Stimulated activated CD4-positive, alpha-beta T cell treated with anti-CD3 and anti-CD28 coated beads, Interleukin-15, amount 100 ng/mL, for 24 hours (primary cell): ENCODE measurements at regions not wholly inside any gene's neighbourhood (a gene's known extent, or its start where the extent isn't known, plus 50 kb on each side); places are given as distances from the start of the nearest gene placed in this dataset.
"Not testable (repeated sequence)": the region's sequence is repeated elsewhere in the genome, so short reads cannot be mapped to it uniquely, and the experiment has no call there.

ENCODE experiments used
- DNase-seq: peaks from one replicate; pipeline ENCODE4 v3.0.0-alpha.2; 2020

DNA sequence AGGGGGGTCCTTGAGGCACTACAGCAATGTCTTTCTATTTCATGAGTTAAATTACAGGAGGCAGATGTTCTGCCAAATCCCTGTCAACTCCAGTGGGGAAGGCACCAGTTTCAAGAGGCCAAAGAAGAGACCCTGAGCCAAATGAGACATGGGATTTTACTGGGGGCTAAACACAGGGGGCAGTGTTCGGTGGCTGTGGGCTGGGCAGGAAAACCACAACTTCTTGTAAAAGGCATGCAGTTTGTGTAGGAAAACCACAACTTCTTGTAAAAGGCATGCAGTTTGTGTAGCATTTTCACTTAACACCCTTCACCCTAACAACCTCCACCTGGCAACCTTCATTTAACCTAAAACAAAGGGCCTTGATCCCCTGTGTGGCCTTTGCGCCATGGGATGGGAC, 61.0 kb downstream of the POLR2M start:
- DNase-seq, result no peak

DNA sequence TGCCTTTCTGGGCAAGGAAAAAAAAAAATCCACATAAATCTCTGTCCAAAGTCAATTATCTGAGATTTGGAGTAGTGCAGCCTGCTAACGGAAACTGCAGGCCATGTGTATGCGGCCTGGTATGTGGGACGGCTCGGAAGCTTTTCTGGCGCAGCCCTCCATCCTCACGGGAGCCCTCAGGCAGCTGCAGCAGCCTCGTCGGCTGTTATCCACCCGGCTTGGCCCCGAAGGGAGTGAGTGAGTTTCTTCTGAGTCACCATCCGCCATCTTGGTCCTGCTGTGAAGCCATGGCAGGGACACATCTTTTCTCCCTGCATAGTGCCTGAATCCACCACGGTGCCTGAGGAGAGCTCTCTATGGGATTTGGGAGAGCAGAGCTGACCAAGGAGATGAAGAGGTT, 62.8 kb downstream of the POLR2M start:
- no peak for DNase-seq

DNA sequence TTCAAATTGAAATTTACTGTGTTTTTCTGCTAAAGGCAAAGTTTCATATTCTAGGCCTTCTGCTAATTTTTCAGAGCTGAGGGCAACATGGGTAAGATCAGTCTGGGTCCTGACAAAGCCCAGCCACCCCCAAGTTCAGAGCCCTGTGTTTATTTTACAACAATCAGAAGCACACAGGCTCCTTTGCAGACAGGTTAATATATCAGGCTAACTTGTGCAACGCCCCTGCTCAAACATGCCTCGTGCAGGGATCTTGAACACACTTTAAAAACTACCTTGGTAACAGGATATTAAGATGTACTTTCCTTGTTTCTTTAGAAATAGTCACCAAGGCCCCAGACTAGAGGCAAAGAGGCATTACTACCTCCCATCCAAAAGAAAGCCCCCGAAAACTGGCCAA, 64.0 kb downstream of the POLR2M start:
- no peak for DNase-seq

DNA sequence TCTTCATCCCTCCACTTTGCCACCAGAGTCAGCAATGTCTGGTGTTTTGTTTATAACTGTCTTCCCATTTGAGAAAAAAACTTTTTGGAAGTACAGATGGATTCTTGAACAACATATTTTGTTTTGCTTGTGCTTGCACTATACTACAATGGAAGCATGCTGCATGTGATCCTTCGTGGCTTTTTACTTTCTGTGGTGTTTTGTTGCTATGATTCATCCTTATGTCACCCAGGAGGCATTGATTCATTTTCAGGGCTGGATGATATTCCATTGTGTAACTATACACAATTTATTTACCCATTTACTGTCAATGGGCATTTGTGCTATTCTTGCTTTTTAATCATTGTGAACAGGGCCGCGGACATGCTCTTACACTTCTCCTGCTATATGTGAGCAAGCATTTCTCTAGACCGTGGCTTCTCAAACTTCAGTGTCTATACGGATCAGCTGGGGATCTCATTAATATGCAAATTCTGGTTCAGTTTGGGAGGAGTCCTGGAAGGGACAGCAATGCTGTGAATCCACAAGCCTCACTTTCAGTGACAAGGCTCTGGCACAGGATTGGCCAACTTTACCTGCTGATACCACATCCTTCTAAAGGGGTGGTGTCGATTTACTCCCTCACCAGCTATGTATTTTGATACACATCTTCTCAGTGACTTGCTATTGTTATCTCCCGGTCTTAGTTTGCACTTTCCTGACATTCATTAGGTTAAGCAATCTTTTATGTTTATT, 65.9 kb downstream of the POLR2M start:
- no peak for DNase-seq

DNA sequence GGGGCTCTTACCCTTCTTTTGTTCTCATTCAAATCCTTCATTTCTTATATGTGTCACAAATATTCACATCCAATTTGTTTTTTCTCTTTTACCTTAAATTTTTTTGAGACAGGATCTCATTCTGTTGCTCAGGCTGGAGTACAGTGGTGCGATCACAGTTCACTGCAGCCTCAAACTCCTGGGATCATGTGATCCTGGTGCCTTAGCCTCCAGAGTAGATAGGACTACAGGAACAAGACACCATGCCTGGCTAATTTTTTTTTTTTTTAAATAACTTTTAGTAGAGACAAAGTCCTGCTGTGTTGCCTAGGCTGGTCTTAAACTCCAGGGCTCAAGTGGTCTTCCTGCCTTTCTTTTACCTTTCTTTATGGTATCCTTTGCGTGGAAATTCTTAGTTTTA, 66.5 kb downstream of the POLR2M start:
- DNase-seq, result no peak

DNA sequence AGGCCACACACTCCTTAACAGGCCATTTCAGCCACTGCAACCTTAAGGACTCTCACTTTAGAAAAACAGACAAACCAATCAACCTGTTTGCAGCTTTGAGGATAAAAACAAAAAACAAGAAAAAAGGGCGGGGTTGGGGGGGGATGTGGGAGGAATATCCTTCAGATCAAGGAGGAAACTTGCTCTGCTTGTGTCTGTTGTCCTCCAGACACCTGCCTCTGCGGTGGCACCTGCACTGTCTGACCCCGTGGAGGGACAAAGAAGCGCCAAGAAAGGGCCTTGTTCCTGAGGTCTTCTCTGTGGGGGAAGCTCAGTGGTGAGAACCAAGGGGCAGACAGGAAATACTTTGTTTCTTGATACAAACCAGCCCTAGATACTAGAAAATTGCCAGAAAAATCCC, 70.5 kb downstream of the POLR2M start:
- DNase-seq, result no peak

DNA sequence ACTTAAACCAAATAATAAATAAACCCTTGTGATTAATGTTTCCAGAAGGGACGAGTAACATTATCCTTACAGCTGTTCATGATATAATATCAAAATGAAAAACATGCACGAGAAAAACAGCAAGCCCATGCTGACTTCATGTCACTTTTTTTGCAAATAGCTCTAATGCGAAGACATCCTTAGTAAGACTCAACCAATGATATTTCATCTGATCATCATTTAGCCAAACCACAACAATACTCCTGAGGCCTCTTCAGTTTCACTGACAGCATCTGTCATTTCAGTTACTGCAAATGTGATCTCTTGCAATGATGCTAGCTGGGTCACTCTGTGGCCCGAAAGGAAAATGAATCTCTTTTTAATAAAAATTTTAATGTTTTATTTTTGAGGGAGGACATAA, 74.0 kb downstream of the POLR2M start:
- DNase-seq, result no peak

DNA sequence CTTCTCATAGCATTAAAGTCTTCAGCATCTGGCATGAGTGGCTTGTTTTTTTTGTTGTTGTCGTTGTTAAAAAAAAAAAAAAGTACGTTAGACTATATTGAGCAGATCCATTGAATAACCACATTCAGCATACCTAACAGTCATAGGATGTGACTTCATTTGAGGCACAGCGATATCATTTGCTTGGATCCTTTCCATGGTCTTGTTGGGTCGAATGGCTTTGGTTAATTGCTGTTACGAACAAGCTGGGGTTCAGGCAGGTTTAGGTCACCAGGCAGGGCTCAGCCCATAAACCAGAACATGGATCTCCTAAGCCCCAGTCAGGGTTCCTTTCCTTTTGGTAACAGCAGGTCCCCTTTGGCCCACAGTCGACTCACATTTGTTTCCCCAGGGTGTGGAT, 76.2 kb downstream of the POLR2M start:
- no peak for DNase-seq

DNA sequence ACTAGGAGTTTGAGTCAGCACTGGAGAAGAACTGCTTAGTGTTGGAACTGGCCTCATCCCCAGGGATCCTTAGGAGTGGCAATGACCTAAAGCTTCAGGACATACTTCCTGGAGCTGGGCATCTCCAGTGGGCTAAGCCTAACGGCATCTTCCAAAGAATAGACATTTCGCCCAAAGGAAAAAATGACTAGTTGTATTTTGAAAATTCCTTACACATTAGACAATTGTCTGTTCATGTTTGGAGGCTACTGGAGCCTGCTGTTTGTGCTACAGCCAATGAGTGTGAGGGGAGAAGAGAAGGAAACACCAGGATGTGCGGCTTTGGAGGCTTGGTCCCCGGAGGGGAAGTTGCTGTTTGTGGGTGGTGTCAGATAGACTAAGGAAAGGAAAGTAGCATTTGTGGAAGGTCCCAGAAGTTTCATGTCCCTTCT, 77.6 kb downstream of the POLR2M start:
- DNase-seq, result no peak

DNA sequence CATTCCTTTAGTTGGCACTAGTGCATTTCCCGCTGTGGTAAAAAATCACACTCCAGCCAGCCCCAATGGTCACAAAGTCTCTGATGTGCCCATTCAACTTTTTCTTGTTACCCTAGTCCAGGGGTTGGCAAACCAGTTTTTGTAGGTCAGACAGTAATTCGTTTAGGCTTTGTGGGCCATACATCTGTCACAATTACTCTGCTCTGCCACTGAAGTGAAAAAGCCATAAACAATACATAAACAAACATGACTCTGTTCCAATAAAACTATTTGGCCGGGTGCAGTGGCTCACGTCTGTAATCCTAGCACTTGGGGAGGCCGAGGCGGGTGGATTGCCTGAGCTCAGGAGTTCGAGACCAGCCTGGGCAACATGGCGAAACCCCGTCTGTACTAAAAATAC, 78.5 kb downstream of the POLR2M start:
- DNase-seq, result no peak

DNA sequence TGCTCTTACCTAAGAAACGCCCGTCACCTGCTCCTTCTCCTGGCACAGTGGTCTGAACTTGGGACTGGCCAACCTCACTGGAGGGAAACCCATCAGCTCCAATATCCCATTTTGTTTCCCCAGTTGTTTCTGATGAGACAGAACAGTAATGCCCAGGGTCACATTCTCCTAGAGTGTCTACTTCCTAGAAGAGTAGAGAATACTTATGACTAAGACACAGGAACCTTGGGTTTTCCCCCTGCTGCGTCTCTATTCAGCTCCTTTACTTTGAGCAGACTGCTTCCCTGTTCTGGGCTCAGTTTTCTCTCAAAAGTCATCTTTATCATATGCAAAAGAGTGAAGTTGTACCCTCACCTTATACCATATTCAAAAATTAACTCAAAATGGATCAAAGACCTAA, 79.4 kb downstream of the POLR2M start:
- DNase-seq, result no peak

DNA sequence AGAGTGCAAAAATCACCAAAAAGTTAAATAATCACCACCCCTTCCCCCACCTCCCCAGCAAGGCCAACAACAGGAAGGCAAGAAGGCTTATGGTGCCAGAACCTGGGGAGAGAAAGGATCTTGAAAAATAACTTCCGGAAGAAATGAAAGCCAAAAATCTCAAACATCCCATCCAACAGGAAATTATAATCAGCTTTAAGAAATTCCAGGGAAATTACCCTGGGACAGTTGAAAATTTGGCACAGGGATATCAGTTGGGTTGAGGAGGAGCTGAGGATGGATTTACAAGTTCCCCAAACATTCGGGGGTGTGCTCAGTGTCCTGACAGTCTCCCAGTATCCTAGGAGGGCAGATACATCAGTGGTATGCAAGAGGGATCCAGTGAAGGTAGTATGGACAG, 82.7 kb downstream of the POLR2M start:
- DNase-seq, result no peak

DNA sequence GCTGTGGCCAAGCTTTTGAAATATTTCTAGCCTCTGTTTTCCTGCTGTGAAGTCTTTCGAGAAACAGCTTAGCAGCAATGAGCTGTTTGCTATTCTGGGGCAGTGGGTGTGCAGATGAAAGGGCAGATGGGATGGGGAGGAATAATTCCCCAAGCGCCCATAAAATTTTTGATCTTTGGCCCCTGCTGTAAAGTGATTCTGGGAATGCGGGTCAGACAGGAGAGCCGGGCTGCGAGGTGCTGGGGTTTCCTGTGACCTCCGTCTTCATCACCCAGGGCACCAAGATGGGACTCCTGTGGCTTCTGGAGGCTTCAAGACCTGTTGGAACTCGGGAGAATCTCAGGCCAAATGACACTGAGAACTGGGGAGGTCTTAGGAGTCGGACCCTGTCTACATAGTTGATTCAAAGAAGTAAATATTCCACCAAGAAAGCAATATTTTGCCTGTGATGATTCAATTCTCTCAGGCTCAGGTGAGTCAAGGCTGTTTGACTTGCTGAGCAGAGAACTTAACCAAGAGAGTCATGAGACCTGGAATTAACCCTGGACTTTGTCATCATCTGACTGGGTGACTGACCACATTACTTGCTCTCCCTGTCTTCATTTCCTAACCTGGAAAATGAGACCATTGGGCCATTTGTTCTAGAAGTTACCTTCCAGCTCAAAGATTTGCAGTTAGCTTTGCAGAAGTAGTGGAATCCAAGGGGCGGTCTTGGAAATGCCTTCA, 86.4 kb downstream of the POLR2M start:
- no peak for DNase-seq

DNA sequence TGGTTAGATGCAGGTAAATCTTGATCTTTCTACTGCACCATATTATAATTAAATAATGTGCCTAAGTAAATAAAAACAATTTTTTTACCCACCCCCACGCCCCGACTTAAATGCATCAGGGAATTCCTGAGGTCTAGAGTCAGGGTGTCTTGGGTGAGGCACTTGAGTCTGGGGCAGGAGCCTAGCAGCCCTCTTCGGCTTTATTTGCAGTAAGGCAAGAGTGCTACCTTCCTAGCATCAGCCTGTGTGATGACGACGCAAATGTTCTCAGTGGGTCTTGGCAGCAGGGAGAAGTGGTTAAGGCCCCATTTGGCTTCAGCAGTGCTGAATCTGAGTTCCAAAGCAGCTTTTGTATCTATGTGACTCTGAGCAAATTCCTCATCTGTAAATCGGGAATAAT, 88.7 kb downstream of the POLR2M start:
- no peak for DNase-seq

DNA sequence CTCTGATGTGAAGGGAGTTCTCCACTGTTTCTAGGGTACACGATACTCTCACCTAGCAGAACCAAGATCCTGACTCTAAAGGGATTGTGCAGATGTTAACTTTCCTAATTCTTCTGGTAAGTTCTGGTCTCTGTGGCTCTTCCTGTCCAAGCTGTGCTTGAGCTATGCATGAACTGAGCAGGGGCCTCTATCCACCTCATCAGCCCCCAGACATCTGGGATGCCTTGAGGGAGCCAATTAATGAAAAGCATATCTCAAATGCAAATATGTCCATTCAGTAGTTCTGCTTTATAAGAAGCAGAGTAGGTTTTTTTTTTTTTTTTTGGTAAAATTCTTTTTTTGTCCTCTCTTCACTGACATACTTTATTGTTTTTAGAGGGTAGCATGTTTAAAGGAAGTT, 89.6 kb downstream of the POLR2M start:
- no peak for DNase-seq

DNA sequence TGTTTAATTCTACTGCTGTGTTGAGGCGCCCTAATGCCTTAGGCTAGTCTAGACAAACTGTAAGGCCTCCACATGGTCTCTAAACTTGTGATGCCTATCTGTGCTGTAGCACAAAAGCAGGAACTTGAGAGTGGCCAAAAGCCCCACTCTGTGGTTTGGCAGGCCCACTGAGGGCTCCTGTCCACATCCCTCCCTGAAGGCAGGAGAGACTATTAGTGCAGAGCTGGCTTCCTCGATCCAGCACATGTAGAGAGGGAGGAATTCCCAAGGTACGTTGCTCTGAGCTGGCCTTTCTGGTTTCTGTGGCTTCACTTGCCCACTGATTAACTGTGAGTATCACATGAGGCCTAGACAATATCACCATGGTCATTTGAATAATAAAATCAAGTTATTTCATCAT, 90.6 kb downstream of the POLR2M start:
- no peak for DNase-seq

DNA sequence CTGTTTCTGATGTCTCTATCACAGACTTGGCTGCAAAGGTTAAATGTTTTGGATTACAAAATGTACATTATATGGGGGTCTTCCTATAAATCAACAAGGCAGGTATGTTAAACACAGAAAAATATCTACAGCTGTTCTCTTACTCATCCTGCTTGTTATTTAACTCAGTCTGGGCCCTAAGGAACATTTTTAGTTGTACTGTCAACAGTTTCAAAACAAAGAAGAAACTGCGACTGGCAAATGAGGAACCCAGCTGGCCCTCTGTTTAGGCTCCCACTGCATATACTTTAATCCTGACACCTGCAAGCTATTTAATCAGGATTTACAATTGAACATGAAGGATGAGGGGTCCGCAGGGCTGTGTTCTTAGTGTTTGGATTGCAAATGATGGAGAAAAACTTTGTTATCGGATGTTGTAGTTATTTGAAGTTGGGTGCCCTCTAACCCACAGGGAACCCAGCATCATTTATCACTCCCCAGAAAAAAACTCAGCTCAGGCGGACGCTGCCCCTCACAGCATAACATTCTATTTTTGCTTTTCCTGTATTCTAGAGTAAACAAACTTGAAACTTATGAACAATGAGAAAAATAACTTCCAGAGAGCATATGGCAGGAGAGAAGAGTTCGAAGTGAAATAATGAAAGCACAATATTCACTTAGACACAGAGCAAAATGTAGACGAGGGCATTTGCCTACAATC, 91.2 kb downstream of the POLR2M start:
- no peak for DNase-seq

DNA sequence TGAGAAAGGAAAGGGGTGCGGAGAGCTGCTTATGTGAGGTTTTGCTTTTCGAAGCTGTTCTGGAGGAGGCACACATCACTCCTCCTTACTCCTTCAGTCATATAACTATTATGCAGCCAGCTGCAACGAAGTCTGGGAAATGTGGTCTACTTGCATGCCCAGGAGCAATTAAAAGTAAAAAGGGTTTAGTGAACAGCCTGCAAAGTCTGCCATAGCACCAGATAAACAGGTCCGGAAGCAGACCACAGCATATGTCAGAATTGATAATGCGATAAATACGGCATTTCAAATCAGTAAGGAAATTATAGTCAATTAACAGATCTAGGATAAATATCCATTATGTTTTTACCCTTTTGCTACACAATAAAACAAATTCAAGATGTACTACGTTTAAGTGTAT, 99.5 kb downstream of the POLR2M start:
- DNase-seq, result no peak

DNA sequence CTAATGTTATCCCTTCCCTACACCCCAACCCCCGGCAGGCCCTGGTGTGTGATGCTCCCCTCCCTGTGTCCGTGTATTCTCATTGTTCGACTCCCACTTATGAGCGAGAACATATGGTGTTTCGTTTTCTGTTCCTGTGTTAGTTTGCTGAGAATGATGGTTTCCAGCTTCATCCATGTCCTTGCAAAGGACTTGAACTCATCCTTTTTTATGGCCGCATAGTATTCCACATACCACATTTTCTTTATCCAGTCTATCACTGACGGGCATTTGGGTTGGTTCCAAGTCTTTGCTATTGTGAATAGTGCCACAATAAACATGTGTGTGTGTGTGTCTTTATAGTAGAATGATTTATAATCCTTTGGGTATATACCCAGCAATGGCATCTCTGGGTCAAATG, 102.8 kb downstream of the POLR2M start:
- not testable (repeated sequence) for DNase-seq

DNA sequence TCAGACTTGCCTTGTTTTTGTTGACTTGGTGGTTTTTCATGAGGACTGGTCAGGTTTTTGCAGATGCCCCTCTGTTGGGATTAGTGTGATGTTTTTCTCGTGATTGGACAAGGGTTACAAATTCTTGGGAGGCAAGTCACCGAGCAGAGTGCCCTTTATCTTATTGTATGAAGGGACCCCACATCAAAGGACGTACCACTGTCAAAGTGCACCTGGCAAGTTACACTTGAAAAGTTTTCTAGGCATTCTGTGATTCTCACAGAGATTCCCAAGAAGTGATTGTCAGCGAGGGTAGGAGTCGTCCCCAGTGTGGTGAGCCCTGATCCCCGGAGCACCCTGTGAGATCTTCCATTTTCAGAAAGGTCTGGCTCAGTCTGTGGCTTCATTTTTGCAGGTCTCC, 110.1 kb downstream of the POLR2M start:
- no peak for DNase-seq

DNA sequence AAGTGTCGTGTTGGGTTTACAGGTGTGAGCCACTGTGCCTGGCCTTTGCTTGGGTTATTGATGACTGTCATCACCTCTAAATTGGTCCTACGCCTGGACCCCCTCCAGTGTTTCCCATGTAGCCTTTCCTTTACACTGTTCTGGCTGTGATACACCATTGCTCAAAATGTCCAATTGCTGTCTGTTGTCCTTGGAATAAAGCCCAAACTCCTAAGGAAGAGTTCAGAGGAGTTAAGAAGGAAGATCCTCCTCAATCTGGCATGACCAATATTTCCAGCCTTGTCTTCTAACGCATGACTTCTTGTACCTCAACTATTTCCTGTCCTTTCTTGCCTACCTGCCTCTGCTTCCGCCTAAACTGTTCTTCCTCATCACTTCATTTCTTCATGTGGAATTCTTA, 113.1 kb downstream of the POLR2M start:
- DNase-seq, result no peak

DNA sequence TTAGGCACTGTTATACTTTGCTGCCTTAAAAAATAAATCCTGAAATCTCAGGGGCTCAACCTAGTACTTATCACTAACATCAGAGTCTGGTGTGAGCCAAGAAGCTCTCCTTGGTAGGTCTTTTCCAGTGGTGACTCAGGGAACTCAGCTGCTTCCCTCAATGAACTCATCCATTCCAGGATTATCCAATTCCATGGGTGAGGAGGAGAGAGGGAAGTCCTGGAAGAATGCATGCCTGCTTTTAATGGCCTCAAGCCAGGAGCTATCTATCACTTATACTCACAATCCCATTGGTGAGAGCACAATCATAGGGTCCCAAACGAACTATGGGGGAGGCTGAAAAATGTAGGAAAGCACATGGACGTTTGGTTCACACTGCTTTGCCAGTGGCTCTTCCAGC, 113.6 kb downstream of the POLR2M start:
- no peak for DNase-seq

DNA sequence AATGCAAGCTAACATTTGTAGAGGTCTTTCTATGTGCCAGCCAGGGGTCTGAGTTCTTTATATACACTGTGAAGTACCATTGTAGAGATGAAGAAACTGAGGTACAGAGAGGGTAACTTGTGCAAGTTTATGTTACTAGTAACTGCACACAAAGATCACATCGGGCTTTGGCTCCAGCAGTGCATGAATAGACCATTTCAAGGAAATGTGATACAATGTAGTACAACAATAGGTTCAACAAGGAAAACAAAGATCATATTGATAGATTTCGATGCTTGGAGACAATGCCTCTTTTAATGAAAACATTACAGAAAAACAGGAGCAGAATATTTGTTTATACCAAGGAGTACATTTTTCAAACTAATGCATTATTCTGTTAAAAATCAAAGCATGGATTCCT, 115.3 kb downstream of the POLR2M start:
- no peak for DNase-seq

DNA sequence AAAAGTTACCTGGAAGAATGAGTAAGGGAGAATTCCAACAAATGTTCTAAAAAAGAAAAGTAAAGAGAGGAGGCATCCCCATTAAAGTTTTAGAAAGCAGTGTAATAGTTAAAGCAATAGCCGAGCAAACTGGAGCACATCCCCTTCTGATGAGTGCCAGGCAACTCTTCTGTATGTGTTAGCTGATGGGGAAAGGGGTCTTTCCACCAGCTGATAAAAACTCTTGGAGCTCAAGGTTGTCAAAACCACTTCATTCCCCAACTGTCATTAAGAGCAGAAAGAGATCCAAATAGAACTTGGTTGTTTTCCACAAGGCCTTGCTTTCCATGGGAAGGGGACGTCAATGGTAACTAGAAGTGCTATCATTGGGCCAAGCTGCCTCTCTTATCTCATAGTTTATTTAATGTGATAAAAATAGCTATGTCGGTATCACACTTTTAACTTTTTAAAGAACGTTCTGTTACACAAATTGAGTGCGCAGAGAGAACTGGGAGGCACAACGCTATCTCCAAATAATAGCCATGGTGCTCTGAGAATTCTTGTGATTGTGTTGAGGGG, 116.9 kb downstream of the POLR2M start:
- no peak for DNase-seq
